H9 (cell line): ENCODE measurements at regions not wholly inside any gene's neighbourhood (a gene's known extent, or its start where the extent isn't known, plus 50 kb on each side); places are given as distances from the start of the nearest gene placed in this dataset.

Experiments
- DNase-seq: peaks from one replicate; pipeline ENCODE4 v3.0.0-alpha.2; 2017
- H2AFZ ChIP-seq: one replicate; pipeline ENCODE4 v1.6.1; 2013; ENCODE audit warnings: mild to moderate bottlenecking, low read length, control low read depth, moderate library complexity
- H2AK5ac ChIP-seq: 2 replicates; pipeline ENCODE4 v1.6.1; 2013; ENCODE audit warnings: low read length, control low read depth, mixed read lengths; ENCODE audit not compliant: insufficient read length
- H2BK120ac ChIP-seq: one replicate; pipeline ENCODE4 v1.6.1; 2013; ENCODE audit warnings: low read depth, mild to moderate bottlenecking, low read length, control low read depth, inconsistent platforms; ENCODE audit not compliant: poor library complexity, severe bottlenecking
- H2BK12ac ChIP-seq: 2 replicates; pipeline ENCODE4 v1.6.1; 2013; ENCODE audit warnings: low read length, control low read depth, mixed read lengths, low read depth; ENCODE audit not compliant: insufficient read length
- H2BK15ac ChIP-seq: 2 replicates; pipeline ENCODE4 v1.6.1; 2013; ENCODE audit warnings: low read depth, low read length, control low read depth
- H2BK20ac ChIP-seq: one replicate; pipeline ENCODE4 v1.6.1; 2013; ENCODE audit warnings: low read depth, mild to moderate bottlenecking, low read length, control low read depth, inconsistent platforms; ENCODE audit not compliant: poor library complexity, severe bottlenecking
- H2BK5ac ChIP-seq: 2 replicates; pipeline ENCODE4 v1.6.1; 2013; ENCODE audit warnings: low read length, control low read depth, mixed read lengths; ENCODE audit not compliant: insufficient read length
- H3K14ac ChIP-seq: 2 replicates; pipeline ENCODE4 v1.6.1; 2013; ENCODE audit warnings: low read length, control low read depth; ENCODE audit not compliant: insufficient read depth
- H3K18ac ChIP-seq: 2 replicates; pipeline ENCODE4 v1.6.1; 2013; ENCODE audit warnings: low read depth, mild to moderate bottlenecking, mixed read lengths, low read length, control low read depth; ENCODE audit not compliant: insufficient read length
- H3K23ac ChIP-seq: 2 replicates; pipeline ENCODE4 v1.6.1; 2013; ENCODE audit warnings: low read length, control low read depth, mixed read lengths, low read depth; ENCODE audit not compliant: insufficient read length
- H3K23me2 ChIP-seq: 2 replicates; pipeline ENCODE4 v1.6.1; 2013; ENCODE audit warnings: low read depth, mild to moderate bottlenecking, mixed read lengths, low read length, control low read depth; ENCODE audit not compliant: insufficient read length, poor library complexity, severe bottlenecking
- H3K27ac ChIP-seq: 2 replicates; pipeline ENCODE4 v1.5.1; 2013; ENCODE audit warnings: low read length, control low read depth, mixed read lengths, low read depth; ENCODE audit not compliant: insufficient read length
- H3K27me3 ChIP-seq: 2 replicates; pipeline ENCODE4 v1.6.1; 2013; ENCODE audit warnings: low read length, control low read depth, inconsistent platforms; ENCODE audit not compliant: insufficient read depth
- H3K4ac ChIP-seq: 2 replicates; pipeline ENCODE4 v1.6.1; 2013; ENCODE audit warnings: low read depth, mild to moderate bottlenecking, control low read depth, inconsistent platforms, low read length, moderate library complexity
- H3K4me1 ChIP-seq: 2 replicates; pipeline ENCODE4 v1.6.1; 2013; ENCODE audit warnings: low read length, control low read depth, inconsistent platforms; ENCODE audit not compliant: insufficient read depth
- H3K4me2 ChIP-seq: 2 replicates; pipeline ENCODE4 v1.6.1; 2013; ENCODE audit warnings: low read length, control low read depth, mixed read lengths; ENCODE audit not compliant: insufficient read length, insufficient read depth
- H3K56ac ChIP-seq: 2 replicates; pipeline ENCODE4 v1.6.1; 2013; ENCODE audit warnings: low read depth, mild to moderate bottlenecking, mixed read lengths, low read length, control low read depth; ENCODE audit not compliant: insufficient read length
- H3K79me1 ChIP-seq: 2 replicates; pipeline ENCODE4 v1.6.1; 2013; ENCODE audit warnings: low read depth, mild to moderate bottlenecking, moderate library complexity, low read length, control low read depth, inconsistent platforms; ENCODE audit not compliant: insufficient read depth, poor library complexity, severe bottlenecking
- H3K79me2 ChIP-seq: 2 replicates; pipeline ENCODE4 v1.6.1; 2013; ENCODE audit warnings: low read length, control low read depth, inconsistent platforms; ENCODE audit not compliant: insufficient read depth
- H3K9ac ChIP-seq: 2 replicates; pipeline ENCODE4 v1.6.1; 2013; ENCODE audit warnings: low read length, control low read depth, mixed read lengths; ENCODE audit not compliant: insufficient read length; ENCODE audit errors: extremely low read depth
- H3K9me3 ChIP-seq: one replicate; pipeline ENCODE4 v1.6.1; 2013; ENCODE audit warnings: low read depth, low read length, inconsistent platforms; ENCODE audit not compliant: control insufficient read depth
- H3T11ph ChIP-seq: one replicate; pipeline ENCODE4 v1.6.1; 2013; ENCODE audit warnings: mild to moderate bottlenecking, low read length, control low read depth, inconsistent platforms
- H4K20me1 ChIP-seq: one replicate; pipeline ENCODE4 v1.6.1; 2013; ENCODE audit not compliant: control insufficient read depth, insufficient read length, insufficient read depth
- H4K5ac ChIP-seq: 2 replicates; pipeline ENCODE4 v1.6.1; 2013; ENCODE audit warnings: low read depth, mild to moderate bottlenecking, mixed read lengths, low read length, control low read depth; ENCODE audit not compliant: insufficient read length
- H4K8ac ChIP-seq: replicated peaks from 2 replicates; pipeline ENCODE4 v1.6.1; 2013; ENCODE audit warnings: low read length, control low read depth, mixed read lengths, low read depth; ENCODE audit not compliant: insufficient read length
- H4K91ac ChIP-seq: 2 replicates; pipeline ENCODE4 v1.6.1; 2013; ENCODE audit warnings: low read depth, mild to moderate bottlenecking, moderate library complexity, mixed read lengths, low read length, control low read depth; ENCODE audit not compliant: insufficient read length
- H3K27ac Mint-ChIP-seq, 3 experiments: 2 replicates in 2 of 3; 3 replicates in 1 of 3; pipeline ENCODE4 v1.8.0; 2020 to 2021; ENCODE audit warnings: mixed read lengths in 3 of 3, mild to moderate bottlenecking in 1 of 3, moderate library complexity in 1 of 3
- H3K27me3 Mint-ChIP-seq: 2 replicates; pipeline ENCODE4 v1.8.0; 2021; ENCODE audit warnings: low read depth, mild to moderate bottlenecking, moderate library complexity, mixed read lengths
- H3K36me3 Mint-ChIP-seq, 3 experiments: 2 replicates in 2 of 3; 3 replicates in 1 of 3; pipeline ENCODE4 v1.8.0; 2020 to 2021; ENCODE audit warnings: low read depth in 3 of 3, mixed read lengths in 3 of 3; ENCODE audit not compliant: insufficient read depth in 1 of 3
- H3K4me1 Mint-ChIP-seq, 2 experiments: 2 replicates each; pipeline ENCODE4 v1.8.0; 2020; ENCODE audit warnings: mixed read lengths in 2 of 2
- H3K4me3 Mint-ChIP-seq, 2 experiments: 2 replicates in 1 of 2; 3 replicates in 1 of 2; pipeline ENCODE4 v1.8.0; 2020 to 2021; ENCODE audit warnings: mild to moderate bottlenecking in 2 of 2, mixed read lengths in 2 of 2, moderate library complexity in 1 of 2
- H3K9me3 Mint-ChIP-seq, 2 experiments: 2 replicates in 1 of 2; 3 replicates in 1 of 2; pipeline ENCODE4 v1.8.0; 2020; ENCODE audit warnings: mild to moderate bottlenecking in 2 of 2, mixed read lengths in 2 of 2, moderate library complexity in 1 of 2
- WGBS: extraction: QIAGEN DNeasy Blood & Tissue Kit; methylation state at CpG from one replicate; pipeline ENCODE4 v1.1.7; 2013; ENCODE audit warnings: missing lambda C conversion rate, low lambda C conversion rate, mixed read lengths; ENCODE audit not compliant: insufficient read length; ENCODE audit errors: extremely low coverage; 5-methylcytosine and 5-hydroxymethylcytosine counted together
- TF ChIP-seq, protein P1 (sequence below): fragments of 200-600 bp; sonication (generic); conservative IDR thresholded peaks from 3 replicates; pipeline ENCODE4 v1.8.0; 2021; ENCODE audit warnings: antibody characterized with exemption, mild to moderate bottlenecking

- H4K20me1 ChIP-seq, result no peaks in the 10 kb centered on the region
- H3K4me1 Mint-ChIP-seq, result peaks cover 5 to 7% of the 10 kb centered on the region in 2 experiments
- H3K27me3 ChIP-seq, result no peaks in the 10 kb centered on the region
- H3T11ph ChIP-seq, result no peak overlapping the region
- H3K23me2 ChIP-seq, result no peaks in the 10 kb centered on the region
- H3K27ac ChIP-seq, result no peak overlapping the region
- no peak overlapping the region for H4K5ac ChIP-seq
- no peaks in the 10 kb centered on the region for H3K9me3 Mint-ChIP-seq
- no CpG with 5 or more reads among the region's 4 CpGs for WGBS
- no peak overlapping the region for H4K8ac ChIP-seq
- no peak overlapping the region for H3K4me3 Mint-ChIP-seq
- no peaks in the 10 kb centered on the region for H3K4me1 ChIP-seq
- H3K18ac ChIP-seq, result no peak overlapping the region
- no peak overlapping the region for H4K91ac ChIP-seq
- H2BK20ac ChIP-seq, result no peak overlapping the region
- no peak overlapping the region for H2AK5ac ChIP-seq
- no peaks in the 10 kb centered on the region for H3K9me3 ChIP-seq
- H2BK15ac ChIP-seq, result no peak overlapping the region
- H2BK5ac ChIP-seq, result no peak overlapping the region
- no peak overlapping the region for H2BK12ac ChIP-seq
- H3K9ac ChIP-seq, result no peak overlapping the region
- H3K14ac ChIP-seq, result no peak overlapping the region
- no peak overlapping the region for H2AFZ ChIP-seq
- no peaks in the 10 kb centered on the region for H3K79me1 ChIP-seq
- H2BK120ac ChIP-seq, result no peak overlapping the region
- H3K79me2 ChIP-seq, result no peaks in the 10 kb centered on the region
- H3K27ac Mint-ChIP-seq, result no peak overlapping the region; a peak in 1 of 7 replicates
- no peak overlapping the region for H3K4ac ChIP-seq
- no peak overlapping the region for H3K56ac ChIP-seq
- no peak overlapping the region for H3K4me2 ChIP-seq
- peaks cover 13% of the 10 kb centered on the region for H3K27me3 Mint-ChIP-seq
- DNase-seq, result no peak
- H3K36me3 Mint-ChIP-seq, result no peaks in the 10 kb centered on the region
- TF ChIP-seq, protein P1, sequence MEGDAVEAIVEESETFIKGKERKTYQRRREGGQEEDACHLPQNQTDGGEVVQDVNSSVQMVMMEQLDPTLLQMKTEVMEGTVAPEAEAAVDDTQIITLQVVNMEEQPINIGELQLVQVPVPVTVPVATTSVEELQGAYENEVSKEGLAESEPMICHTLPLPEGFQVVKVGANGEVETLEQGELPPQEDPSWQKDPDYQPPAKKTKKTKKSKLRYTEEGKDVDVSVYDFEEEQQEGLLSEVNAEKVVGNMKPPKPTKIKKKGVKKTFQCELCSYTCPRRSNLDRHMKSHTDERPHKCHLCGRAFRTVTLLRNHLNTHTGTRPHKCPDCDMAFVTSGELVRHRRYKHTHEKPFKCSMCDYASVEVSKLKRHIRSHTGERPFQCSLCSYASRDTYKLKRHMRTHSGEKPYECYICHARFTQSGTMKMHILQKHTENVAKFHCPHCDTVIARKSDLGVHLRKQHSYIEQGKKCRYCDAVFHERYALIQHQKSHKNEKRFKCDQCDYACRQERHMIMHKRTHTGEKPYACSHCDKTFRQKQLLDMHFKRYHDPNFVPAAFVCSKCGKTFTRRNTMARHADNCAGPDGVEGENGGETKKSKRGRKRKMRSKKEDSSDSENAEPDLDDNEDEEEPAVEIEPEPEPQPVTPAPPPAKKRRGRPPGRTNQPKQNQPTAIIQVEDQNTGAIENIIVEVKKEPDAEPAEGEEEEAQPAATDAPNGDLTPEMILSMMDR, result no peak; the same call in 2 of the 3 replicates
- H3K23ac ChIP-seq, result no peak overlapping the region
Observed at GRCh38 chr6:40805336-40805735, 218.2 kb upstream of the LRFN2 start.
